Adrenal gland (tissue), 9 donors: ENCODE measurements at regions not wholly inside any gene's neighbourhood (a gene's known extent, or its start where the extent isn't known, plus 50 kb on each side); places are given as distances from the start of the nearest gene placed in this dataset.

ENCODE experiments used
- DNase-seq, 7 donors: peaks; one replicate each; pipeline ENCODE4 v3.0.0-alpha.2; 2019 to 2020
- H3K27ac ChIP-seq, 5 donors: fragments of 200-600 bp; sonication (generic) in 4 of 5; 1 replicate in 3 of 5; 2 replicates in 2 of 5; pipeline versions ENCODE4 v1.5.1 to v1.8.0; 2016 to 2020; ENCODE audit warnings: mild to moderate bottlenecking in 1 of 5
- H3K27me3 ChIP-seq: fragments of 200-600 bp; 2 replicates; pipeline ENCODE4 v1.8.0; 2021
- H3K36me3 ChIP-seq, 2 donors: fragments of 200-600 bp; replicated peaks in 1 of 2; 1 replicate in 1 of 2; 2 replicates in 1 of 2; pipeline versions ENCODE4 v1.5.1 to v1.8.0; 2018 to 2022
- H3K4me1 ChIP-seq, 2 donors: fragments of 200-600 bp; replicated peaks in 1 of 2; 1 replicate in 1 of 2; 2 replicates in 1 of 2; pipeline versions ENCODE4 v1.5.1 to v1.8.0; 2018 to 2021
- H3K4me3 ChIP-seq, 4 donors: fragments of 200-600 bp; sonication (generic) in 3 of 4; one replicate each; pipeline ENCODE4 v1.5.1; 2016 to 2018
- H3K9me3 ChIP-seq, 3 donors: fragments of 200-600 bp; sonication (generic) in 1 of 3; replicated peaks in 1 of 3; 1 replicate in 2 of 3; 2 replicates in 1 of 3; pipeline versions ENCODE4 v1.5.1 to v1.8.0; 2016 to 2021
- CTCF ChIP-seq, 6 experiments: fragments of 450-650 bp in 4 of 6; fragments of 200-600 bp in 2 of 6; sonication (generic) in 1 of 6; IDR thresholded peaks; 1 replicate in 5 of 6; 2 replicates in 1 of 6; pipeline versions ENCODE4 v1.5.1 to v1.8.0; 2016 to 2021; ENCODE audit warnings: antibody characterized with exemption in 6 of 6, mild to moderate bottlenecking in 2 of 6, moderate library complexity in 1 of 6
- POLR2A ChIP-seq, 2 donors: fragments of 450-650 bp; IDR thresholded peaks; one replicate each; pipeline ENCODE4 v1.6.1; 2017; ENCODE audit warnings: antibody characterized with exemption in 2 of 2, mild to moderate bottlenecking in 2 of 2, moderate library complexity in 1 of 2
- WGBS, 4 donors: extraction: QIAGEN DNeasy Blood & Tissue Kit in 2 of 4; methylation state at CpG; one replicate each; pipeline versions ENCODE4 v1.1.5 to v1.1.7; 2013 to 2017; 5-methylcytosine and 5-hydroxymethylcytosine counted together
- intact Hi-C, 2 donors: fragments of 100-400 bp; cut with DNase I; formaldehyde crosslinking; loops; one replicate each; pipeline versions ENCODE4 v1.14.1 to v1.15.0; 2022 to 2023
- donor health status: healthy with polysubstance abuse.
- donor health status: Bipolar disorder and iron deficiency.
- donor health status: DM: yes; HTN: yes; CAD: no.
- donor health status: DM: no; HTN: no; CAD: no.
- donor health status: DM: no; HTN: no; CAD: no.

GRCh38 chr4:97238956-97239666 is 904.2 kb downstream of the STPG2 start:
- TF ChIP-seq POLR2A (IDR thresholded peaks at IDR 0.05) (no peak), CTCF (IDR thresholded peaks at IDR 0.05) (no peak)
- no peak overlapping the region for H3K4me3 ChIP-seq
- no peaks in the 10 kb centered on the region for H3K36me3 ChIP-seq
- H3K4me1 ChIP-seq = no peaks in the 10 kb centered on the region
- intact Hi-C loops = no loop called here
- no peak overlapping the region for H3K27ac ChIP-seq
- no peaks in the 10 kb centered on the region for H3K27me3 ChIP-seq
- WGBS, 4 donors = 61 to 73% (median 64%) methylated on average over 4 of the region's 4 CpGs
- H3K9me3 ChIP-seq = no peaks in the 10 kb centered on the region
- no peak for DNase-seq

GRCh38 chr4:97239667-97239997 is 903.6 kb downstream of the STPG2 start:
- H3K9me3 ChIP-seq = no peaks in the 10 kb centered on the region
- H3K4me3 ChIP-seq = no peak overlapping the region
- no peak overlapping the region for H3K27ac ChIP-seq
- no peaks in the 10 kb centered on the region for H3K36me3 ChIP-seq
- no peak for DNase-seq
- intact Hi-C loops = no loop called here
- H3K4me1 ChIP-seq = no peaks in the 10 kb centered on the region
- no peak for TF ChIP-seq POLR2A (IDR thresholded peaks at IDR 0.05)
- TF ChIP-seq CTCF (IDR thresholded peaks at IDR 0.05) = no peak
- H3K27me3 ChIP-seq = no peaks in the 10 kb centered on the region

GRCh38 chr4:97252615-97253154 is 890.6 kb downstream of the STPG2 start:
- no peaks in the 10 kb centered on the region for H3K4me1 ChIP-seq
- DNase-seq = no peak
- H3K9me3 ChIP-seq = no peaks in the 10 kb centered on the region
- H3K27me3 ChIP-seq = no peaks in the 10 kb centered on the region
- intact Hi-C loops = no loop called here
- TF ChIP-seq POLR2A (IDR thresholded peaks at IDR 0.05) (no peak), CTCF (IDR thresholded peaks at IDR 0.05) (no peak)
- no peaks in the 10 kb centered on the region for H3K36me3 ChIP-seq
- no peak overlapping the region for H3K4me3 ChIP-seq
- WGBS, 4 donors = 32 to 43% (median 40%) methylated on average over 1 of the region's 1 CpG
- H3K27ac ChIP-seq = no peak overlapping the region

- Histone ChIP-seq H3K9me3 (no peaks in the 10 kb centered on the region), H3K27ac (no peak overlapping the region), H3K36me3 (no peaks in the 10 kb centered on the region), H3K4me1 (no peaks in the 10 kb centered on the region), H3K27me3 (no peaks in the 10 kb centered on the region), H3K4me3 (no peak overlapping the region)
- no peak for TF ChIP-seq POLR2A (IDR thresholded peaks at IDR 0.05)
- no peak for TF ChIP-seq CTCF (IDR thresholded peaks at IDR 0.05)
- no peak for DNase-seq
- intact Hi-C loops = no loop called here
- WGBS, 4 donors = 78 to 85% (median 81%) methylated on average over 6 of the region's 6 CpGs
Measured at GRCh38 chr4:97262769-97263168, 880.5 kb downstream of the STPG2 start.
